ENCODE measurements at regions not wholly inside any gene's neighbourhood (a gene's known extent, or its start where the extent isn't known, plus 50 kb on each side); places are given as distances from the start of the nearest gene placed in this dataset.

GRCh38 chr2:595831-596592 is 81.2 kb downstream of the TMEM18 start:
- intact Hi-C loops (cut with micrococcal nuclease; ENCODE audit: unreplicated experiment) (no loop called here), in situ Hi-C loops (cut with MboI) (no loop called here)
- DNase-seq (ENCODE audit: low read depth, low spot score) = no peak
- H3K4me3 ChIP-seq = no peak overlapping the region
- H3K4me2 ChIP-seq (ENCODE audit: control insufficient read depth, insufficient read depth) = no peak overlapping the region
- H4K20me1 ChIP-seq (ENCODE audit: control insufficient read depth, insufficient read depth) = no peaks in the 10 kb centered on the region
- H3K9ac ChIP-seq (ENCODE audit: control insufficient read depth, insufficient read depth, low read length) = no peak overlapping the region
- no peak for ATAC-seq
- no peaks in the 10 kb centered on the region for H3K27me3 ChIP-seq (replicated peaks in 1 of 2; ENCODE audit: control insufficient read depth in 2 of 2, insufficient read depth in 2 of 2, low read length in 1 of 2)
- no peak overlapping the region for H2AFZ ChIP-seq (ENCODE audit: control insufficient read depth, low read depth, low read length)
- no peaks in the 10 kb centered on the region for H3K9me3 ChIP-seq (replicated peaks; ENCODE audit: control insufficient read depth, insufficient read depth, low read length)
- H3K4me1 ChIP-seq (ENCODE audit: control insufficient read depth, insufficient read depth, low read length) = no peaks in the 10 kb centered on the region
- POLR2A ChIA-PET = no interaction called here
- 16% methylated on average over 13 of the region's 13 CpGs for WGBS (ENCODE audit: insufficient coverage, insufficient replicate concordance, low lambda C conversion rate, missing lambda C conversion rate)
- TF ChIP-seq CBX5 (IDR thresholded peaks at IDR 0.05; ENCODE audit: low read depth) (no peak), NFYA (IDR thresholded peaks at IDR 0.05; ENCODE audit: borderline replicate concordance, low read depth, low read length) (no peak), CBX3 (IDR thresholded peaks at IDR 0.05; ENCODE audit: borderline replicate concordance, low read depth) (no peak), NR2F1 (conservative IDR thresholded peaks at IDR 0.05) (no peak), HDGF (IDR thresholded peaks at IDR 0.05) (no peak), ZSCAN29 (IDR thresholded peaks at IDR 0.05) (no peak), YBX1 (IDR thresholded peaks at IDR 0.05) (no peak)
- TF ChIP-seq, protein P1, sequence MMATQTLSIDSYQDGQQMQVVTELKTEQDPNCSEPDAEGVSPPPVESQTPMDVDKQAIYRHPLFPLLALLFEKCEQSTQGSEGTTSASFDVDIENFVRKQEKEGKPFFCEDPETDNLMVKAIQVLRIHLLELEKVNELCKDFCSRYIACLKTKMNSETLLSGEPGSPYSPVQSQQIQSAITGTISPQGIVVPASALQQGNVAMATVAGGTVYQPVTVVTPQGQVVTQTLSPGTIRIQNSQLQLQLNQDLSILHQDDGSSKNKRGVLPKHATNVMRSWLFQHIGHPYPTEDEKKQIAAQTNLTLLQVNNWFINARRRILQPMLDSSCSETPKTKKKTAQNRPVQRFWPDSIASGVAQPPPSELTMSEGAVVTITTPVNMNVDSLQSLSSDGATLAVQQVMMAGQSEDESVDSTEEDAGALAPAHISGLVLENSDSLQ (IDR thresholded peaks at IDR 0.05) = no peak
- CTCF ChIA-PET = no interaction called here
- no peaks in the 10 kb centered on the region for H3K36me3 ChIP-seq (ENCODE audit: control insufficient read depth in 2 of 2, insufficient read depth in 2 of 2, low read length in 1 of 2)
- FAIRE-seq = no peak
- H3K27ac ChIP-seq (ENCODE audit: control insufficient read depth, insufficient read depth) = no peak overlapping the region
- BruUV-seq (replicated peaks) = no TSS peak
- H3K79me2 ChIP-seq (ENCODE audit: control insufficient read depth, insufficient read depth, low read length) = no peaks in the 10 kb centered on the region
- SMC1A ChIA-PET (ENCODE audit: uncharacterized antibody, unreplicated experiment) = no interaction called here
- RAD21 ChIA-PET (ENCODE audit: unreplicated experiment) = no interaction called here

All from GM12878 (cell line).